GM23248 (cell line): ENCODE measurements at regions not wholly inside any gene's neighbourhood (a gene's known extent, or its start where the extent isn't known, plus 50 kb on each side); places are given as distances from the start of the nearest gene placed in this dataset.

Source experiments
- DNase-seq: peaks from one replicate; pipeline ENCODE4 v3.0.0-alpha.2; 2015
- H2AFZ ChIP-seq: fragments of 200-600 bp; sonication (generic); 2 replicates; pipeline ENCODE4 v1.6.1; 2016; ENCODE audit warnings: antibody characterized with exemption
- H3F3A ChIP-seq: fragments of 200-600 bp; sonication (generic); 2 replicates; pipeline ENCODE4 v1.6.1; 2016; ENCODE audit warnings: mild to moderate bottlenecking, antibody characterized with exemption, mixed run types; ENCODE audit not compliant: insufficient read depth
- H3K27ac ChIP-seq: fragments of 200-600 bp; sonication (generic); 2 replicates; pipeline ENCODE4 v1.5.1; 2016; ENCODE audit warnings: mild to moderate bottlenecking
- H3K27me3 ChIP-seq: fragments of 200-600 bp; sonication (generic); replicated peaks from 2 replicates; pipeline ENCODE4 v1.6.1; 2016; ENCODE audit warnings: mild to moderate bottlenecking; ENCODE audit not compliant: insufficient read depth
- H3K36me3 ChIP-seq: fragments of 200-600 bp; sonication (generic); 2 replicates; pipeline ENCODE4 v1.6.1; 2016; ENCODE audit warnings: low read depth, mild to moderate bottlenecking
- H3K4me1 ChIP-seq: fragments of 200-600 bp; sonication (generic); 2 replicates; pipeline ENCODE4 v1.6.1; 2016; ENCODE audit warnings: mild to moderate bottlenecking; ENCODE audit not compliant: insufficient read depth
- H3K4me2 ChIP-seq: fragments of 200-600 bp; sonication (generic); one replicate; pipeline ENCODE4 v1.6.1; 2016; ENCODE audit warnings: mild to moderate bottlenecking; ENCODE audit not compliant: unreplicated experiment
- H3K4me3 ChIP-seq: fragments of 200-600 bp; sonication (generic); 2 replicates; pipeline ENCODE4 v1.5.1; 2016; ENCODE audit warnings: mild to moderate bottlenecking
- H3K79me2 ChIP-seq: fragments of 200-600 bp; sonication (generic); 2 replicates; pipeline ENCODE4 v1.6.1; 2016; ENCODE audit warnings: mild to moderate bottlenecking; ENCODE audit not compliant: insufficient read depth
- H3K9ac ChIP-seq: fragments of 200-600 bp; sonication (generic); 2 replicates; pipeline ENCODE4 v1.6.1; 2016; ENCODE audit warnings: mild to moderate bottlenecking
- H3K9me2 ChIP-seq: fragments of 200-600 bp; sonication (generic); 2 replicates; pipeline ENCODE4 v1.6.1; 2016; ENCODE audit warnings: mixed run types, mild to moderate bottlenecking, moderate library complexity; ENCODE audit not compliant: insufficient read depth
- H3K9me3 ChIP-seq: fragments of 200-600 bp; sonication (generic); one replicate; pipeline ENCODE4 v1.6.1; 2017; ENCODE audit warnings: low read depth
- H4K20me1 ChIP-seq: fragments of 200-600 bp; sonication (generic); 2 replicates; pipeline ENCODE4 v1.6.0; 2016; ENCODE audit not compliant: insufficient read depth
- EZH2 ChIP-seq: fragments of 200-600 bp; sonication (generic); IDR thresholded peaks from 2 replicates; pipeline ENCODE4 v1.6.1; 2018; ENCODE audit warnings: antibody characterized with exemption, mild to moderate bottlenecking; ENCODE audit not compliant: insufficient read depth, poor library complexity, severe bottlenecking
- EZH2phosphoT487 ChIP-seq: fragments of 200-600 bp; sonication (generic); IDR thresholded peaks from 2 replicates; pipeline ENCODE4 v1.6.1; 2018; ENCODE audit warnings: antibody characterized with exemption, moderate library complexity, mild to moderate bottlenecking, low read depth; ENCODE audit not compliant: insufficient read depth
- WGBS, 2 experiments: methylation state at CpG; one replicate each; pipeline ENCODE4 v1.1.6; 2015 to 2017; ENCODE audit warnings: low lambda C conversion rate in 2 of 2, low coverage in 1 of 2; ENCODE audit errors: missing lambda C conversion rate in 2 of 2; 5-methylcytosine and 5-hydroxymethylcytosine counted together
- in situ Hi-C: fragments of 300-500 bp; cut with MboI; formaldehyde crosslinking; loops from 2 replicates; pipeline ENCODE4 v1.15.0; 2020

- Histone ChIP-seq H3K27me3 (no peaks in the 10 kb centered on the region), H3K9ac (no peak overlapping the region), H3K4me3 (no peak overlapping the region), H3K9me3 (no peaks in the 10 kb centered on the region), H3K79me2 (no peaks in the 10 kb centered on the region), H3K4me1 (no peaks in the 10 kb centered on the region), H3K36me3 (no peaks in the 10 kb centered on the region), H3K27ac (no peak overlapping the region), H3K4me2 (no peak overlapping the region), H3F3A (no peaks in the 10 kb centered on the region), H4K20me1 (no peaks in the 10 kb centered on the region), H2AFZ (no peak overlapping the region), H3K9me2 (no peaks in the 10 kb centered on the region)
- in situ Hi-C loops, result no loop called here
- WGBS, 2 experiments, result 3 to 17% methylated on average over 1 of the region's 1 CpG
- TF ChIP-seq EZH2 (no peak), EZH2phosphoT487 (no peak)
- DNase-seq, result no peak
These were observed 239.0 kb upstream of the CXCR4 start for GRCh38 chr2:136357007-136357380.

- no peak overlapping the region for H2AFZ ChIP-seq
- H3K79me2 ChIP-seq, result no peaks in the 10 kb centered on the region
- no peak overlapping the region for H3K4me2 ChIP-seq
- in situ Hi-C loops, result no loop called here
- H3K4me3 ChIP-seq, result no peak overlapping the region
- 21 to 22% methylated on average over 10 of the region's 10 CpGs for WGBS, 2 experiments
- H3K27ac ChIP-seq, result no peak overlapping the region
- no peak for DNase-seq
- no peaks in the 10 kb centered on the region for H3F3A ChIP-seq
- no peaks in the 10 kb centered on the region for H3K36me3 ChIP-seq
- H3K9me2 ChIP-seq, result no peaks in the 10 kb centered on the region
- TF ChIP-seq EZH2phosphoT487 (no peak), EZH2 (no peak)
- H4K20me1 ChIP-seq, result no peaks in the 10 kb centered on the region
- H3K4me1 ChIP-seq, result no peaks in the 10 kb centered on the region
- H3K9me3 ChIP-seq, result no peaks in the 10 kb centered on the region
- H3K27me3 ChIP-seq, result no peaks in the 10 kb centered on the region
- H3K9ac ChIP-seq, result no peak overlapping the region
These were observed 238.4 kb upstream of the CXCR4 start for GRCh38 chr2:136356125-136357006.

- TF ChIP-seq EZH2phosphoT487 (no peak), EZH2 (no peak)
- H3K9me3 ChIP-seq, result no peaks in the 10 kb centered on the region
- WGBS, 2 experiments, result 35 to 43% methylated on average over 4 of the region's 4 CpGs
- H3K4me3 ChIP-seq, result no peak overlapping the region
- H3F3A ChIP-seq, result no peaks in the 10 kb centered on the region
- no peak overlapping the region for H3K4me2 ChIP-seq
- no peaks in the 10 kb centered on the region for H3K4me1 ChIP-seq
- H3K27ac ChIP-seq, result no peak overlapping the region
- no peaks in the 10 kb centered on the region for H3K9me2 ChIP-seq
- H2AFZ ChIP-seq, result no peak overlapping the region
- in situ Hi-C loops, result no loop called here
- no peaks in the 10 kb centered on the region for H4K20me1 ChIP-seq
- H3K27me3 ChIP-seq, result no peaks in the 10 kb centered on the region
- no peak for DNase-seq
- no peaks in the 10 kb centered on the region for H3K79me2 ChIP-seq
- no peaks in the 10 kb centered on the region for H3K36me3 ChIP-seq
- no peak overlapping the region for H3K9ac ChIP-seq
These were observed 233.7 kb upstream of the CXCR4 start for GRCh38 chr2:136351684-136352083.

DNA sequence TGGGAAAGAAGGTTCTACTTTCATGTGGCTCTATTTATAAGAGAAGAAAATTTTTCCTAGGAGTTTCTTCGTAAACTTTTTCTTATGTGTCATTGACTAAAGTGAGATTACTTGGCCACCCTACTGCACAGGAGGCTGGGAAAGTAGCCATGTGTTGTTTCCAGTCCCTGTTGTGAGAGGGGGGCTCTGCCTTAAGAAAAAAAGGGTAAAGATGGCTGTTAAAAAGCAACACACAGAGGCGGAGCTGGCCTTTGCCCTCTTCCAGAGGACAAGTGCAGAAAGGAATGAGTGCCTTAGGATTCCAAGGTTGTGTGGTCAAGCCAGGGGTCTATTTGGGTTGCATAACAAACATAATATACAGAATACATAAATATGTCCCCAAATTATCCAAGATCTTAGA, 230.0 kb upstream of the CXCR4 start:
- Histone ChIP-seq H3K9ac (no peak overlapping the region), H3F3A (no peaks in the 10 kb centered on the region), H3K79me2 (no peaks in the 10 kb centered on the region), H2AFZ (no peak overlapping the region), H3K4me3 (no peak overlapping the region), H4K20me1 (no peaks in the 10 kb centered on the region), H3K4me2 (no peak overlapping the region), H3K9me2 (no peaks in the 10 kb centered on the region), H3K36me3 (no peaks in the 10 kb centered on the region), H3K4me1 (no peaks in the 10 kb centered on the region), H3K27me3 (no peaks in the 10 kb centered on the region), H3K27ac (no peak overlapping the region), H3K9me3 (no peaks in the 10 kb centered on the region)
- 15 to 16% methylated on average over 2 of the region's 2 CpGs for WGBS, 2 experiments
- in situ Hi-C loops, result no loop called here
- DNase-seq, result no peak
- TF ChIP-seq EZH2phosphoT487, result no peak
- TF ChIP-seq EZH2, result no peak
